ENCODE measurements at regions not wholly inside any gene's neighbourhood (a gene's known extent, or its start where the extent isn't known, plus 50 kb on each side); places are given as distances from the start of the nearest gene placed in this dataset.

DNA sequence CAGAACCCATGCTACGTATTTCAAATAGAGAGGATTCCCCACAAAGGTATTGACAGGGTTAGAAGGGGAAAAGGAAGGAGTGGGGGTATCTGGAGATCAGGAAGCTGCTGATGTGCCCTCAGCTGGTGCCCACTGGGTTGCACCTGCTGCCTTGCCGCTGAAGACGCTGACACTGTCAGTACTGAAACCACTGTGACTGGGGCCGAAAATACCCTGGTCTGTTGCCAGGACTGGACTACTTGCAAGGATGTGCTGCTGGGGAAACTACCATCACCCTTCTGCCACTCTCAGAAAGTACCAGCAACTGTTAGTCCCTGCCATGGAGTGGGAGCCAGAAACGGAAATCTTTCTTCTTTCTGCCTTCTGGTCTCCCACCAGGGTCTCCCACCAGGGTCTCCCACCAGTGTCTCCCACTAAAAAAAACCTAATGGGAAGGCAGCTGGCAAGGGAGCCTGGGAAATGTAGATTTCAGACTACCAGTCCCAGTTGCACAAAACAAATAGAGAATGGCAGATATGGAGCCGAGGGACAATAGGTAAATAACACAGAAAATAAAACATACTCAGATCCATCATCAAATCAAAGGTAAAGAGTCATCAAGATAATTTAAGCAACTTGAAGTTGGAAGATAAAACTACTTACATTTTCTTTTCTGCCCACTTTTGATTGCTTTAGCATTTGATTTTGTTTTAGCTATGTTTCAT lies 204.8 kb downstream of the TPBG start:
- Histone ChIP-seq H4K20me1 (ENCODE audit: control insufficient read depth, extremely low read depth, insufficient read depth, low read length) (no peaks in the 10 kb centered on the region), H3K4me2 (ENCODE audit: extremely low read depth, insufficient read depth, low read length) (no peak overlapping the region), H3K36me3 (ENCODE audit: control insufficient read depth, insufficient read depth, low read length) (no peaks in the 10 kb centered on the region), H3K27me3 (ENCODE audit: control insufficient read depth, insufficient read depth, low read length) (no peaks in the 10 kb centered on the region), H3K4me3 (replicated peaks in 1 of 4; ENCODE audit: control extremely low read depth in 1 of 4, insufficient read depth in 1 of 4, low read depth in 3 of 4, low read length in 4 of 4) (no peak overlapping the region), H3K4me1 (ENCODE audit: control insufficient read depth, extremely low read depth, insufficient read depth, low read length) (no peaks in the 10 kb centered on the region), H2AFZ (ENCODE audit: low read length) (no peak overlapping the region), H3K9ac (ENCODE audit: insufficient read depth, low read length) (no peak overlapping the region), H3K79me2 (ENCODE audit: control insufficient read depth, insufficient read depth, low read length) (no peaks in the 10 kb centered on the region), H3K9me3 (ENCODE audit: control insufficient read depth, insufficient read depth, low read depth, low read length) (no peaks in the 10 kb centered on the region), H3K27ac (ENCODE audit: insufficient read depth, low read length) (no peak overlapping the region)
- DNase-seq (ENCODE audit: low read depth in 2 of 2) = no peak
- TF ChIP-seq EZH2 (IDR thresholded peaks at IDR 0.05; ENCODE audit: low read length, missing control alignments) = no peak
- TF ChIP-seq, protein P1, sequence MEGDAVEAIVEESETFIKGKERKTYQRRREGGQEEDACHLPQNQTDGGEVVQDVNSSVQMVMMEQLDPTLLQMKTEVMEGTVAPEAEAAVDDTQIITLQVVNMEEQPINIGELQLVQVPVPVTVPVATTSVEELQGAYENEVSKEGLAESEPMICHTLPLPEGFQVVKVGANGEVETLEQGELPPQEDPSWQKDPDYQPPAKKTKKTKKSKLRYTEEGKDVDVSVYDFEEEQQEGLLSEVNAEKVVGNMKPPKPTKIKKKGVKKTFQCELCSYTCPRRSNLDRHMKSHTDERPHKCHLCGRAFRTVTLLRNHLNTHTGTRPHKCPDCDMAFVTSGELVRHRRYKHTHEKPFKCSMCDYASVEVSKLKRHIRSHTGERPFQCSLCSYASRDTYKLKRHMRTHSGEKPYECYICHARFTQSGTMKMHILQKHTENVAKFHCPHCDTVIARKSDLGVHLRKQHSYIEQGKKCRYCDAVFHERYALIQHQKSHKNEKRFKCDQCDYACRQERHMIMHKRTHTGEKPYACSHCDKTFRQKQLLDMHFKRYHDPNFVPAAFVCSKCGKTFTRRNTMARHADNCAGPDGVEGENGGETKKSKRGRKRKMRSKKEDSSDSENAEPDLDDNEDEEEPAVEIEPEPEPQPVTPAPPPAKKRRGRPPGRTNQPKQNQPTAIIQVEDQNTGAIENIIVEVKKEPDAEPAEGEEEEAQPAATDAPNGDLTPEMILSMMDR (conservative IDR thresholded peaks at IDR 0.05 in 1 of 2, IDR thresholded peaks at IDR 0.05 in 1 of 2; ENCODE audit: low read depth in 1 of 2, low read length in 2 of 2) = no peak

DNA sequence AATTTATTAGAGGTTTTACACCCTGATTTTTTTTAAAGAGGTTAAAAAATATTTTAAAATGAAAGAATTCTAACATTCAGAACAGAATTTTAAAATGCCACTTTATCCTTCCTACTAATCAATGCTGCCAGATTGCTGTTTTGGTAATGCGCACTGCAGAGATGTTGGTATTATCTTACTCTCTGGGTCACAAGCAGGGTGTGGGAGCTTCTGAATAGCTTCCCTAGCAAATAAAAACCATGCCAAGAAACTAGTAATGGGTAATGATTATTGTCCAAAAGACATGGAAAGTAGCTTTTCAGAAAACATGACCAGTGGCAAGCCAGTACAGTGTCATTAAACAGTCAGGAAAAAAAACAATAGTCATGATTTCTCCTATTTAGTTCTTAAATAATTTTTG lies 205.4 kb downstream of the TPBG start:
- Histone ChIP-seq H3K4me1 (ENCODE audit: control insufficient read depth, extremely low read depth, insufficient read depth, low read length) (no peaks in the 10 kb centered on the region), H3K4me3 (replicated peaks in 1 of 4; ENCODE audit: control extremely low read depth in 1 of 4, insufficient read depth in 1 of 4, low read depth in 3 of 4, low read length in 4 of 4) (no peak overlapping the region), H3K9me3 (ENCODE audit: control insufficient read depth, insufficient read depth, low read depth, low read length) (no peaks in the 10 kb centered on the region)

DNA sequence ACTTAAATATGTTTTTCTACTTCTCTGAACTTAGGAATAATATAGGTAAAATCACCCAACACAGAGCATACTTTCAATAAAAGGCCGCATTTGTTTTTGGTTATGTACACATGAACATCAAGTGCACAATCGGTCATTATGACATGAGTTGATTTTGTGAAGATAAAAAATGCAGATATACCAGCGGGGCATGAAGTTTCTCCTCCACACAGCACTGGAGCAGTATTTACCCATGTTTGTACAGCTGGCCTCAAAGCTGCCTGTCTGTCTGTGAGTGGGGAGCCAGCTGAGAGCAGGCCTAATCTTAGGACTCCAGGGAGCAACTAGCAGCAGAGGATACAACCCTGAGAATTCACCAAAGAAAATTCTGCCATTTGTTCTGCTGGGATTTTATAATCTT lies 206.5 kb downstream of the TPBG start:
- TF ChIP-seq, protein P1 (conservative IDR thresholded peaks at IDR 0.05 in 1 of 2, IDR thresholded peaks at IDR 0.05 in 1 of 2; ENCODE audit: low read depth in 1 of 2, low read length in 2 of 2) = no peak
- no peak for TF ChIP-seq EZH2 (IDR thresholded peaks at IDR 0.05; ENCODE audit: low read length, missing control alignments)
- H4K20me1 ChIP-seq (ENCODE audit: control insufficient read depth, extremely low read depth, insufficient read depth, low read length) = no peaks in the 10 kb centered on the region
- no peak overlapping the region for H2AFZ ChIP-seq (ENCODE audit: low read length)
- no peak overlapping the region for H3K4me3 ChIP-seq (replicated peaks in 1 of 4; ENCODE audit: control extremely low read depth in 1 of 4, insufficient read depth in 1 of 4, low read depth in 3 of 4, low read length in 4 of 4)
- no peaks in the 10 kb centered on the region for H3K79me2 ChIP-seq (ENCODE audit: control insufficient read depth, insufficient read depth, low read length)
- H3K9me3 ChIP-seq (ENCODE audit: control insufficient read depth, insufficient read depth, low read depth, low read length) = no peaks in the 10 kb centered on the region
- no peaks in the 10 kb centered on the region for H3K27me3 ChIP-seq (ENCODE audit: control insufficient read depth, insufficient read depth, low read length)
- no peak for DNase-seq (ENCODE audit: low read depth in 2 of 2)
- H3K27ac ChIP-seq (ENCODE audit: insufficient read depth, low read length) = no peak overlapping the region
- H3K4me2 ChIP-seq (ENCODE audit: extremely low read depth, insufficient read depth, low read length) = no peak overlapping the region
- H3K9ac ChIP-seq (ENCODE audit: insufficient read depth, low read length) = no peak overlapping the region
- H3K4me1 ChIP-seq (ENCODE audit: control insufficient read depth, extremely low read depth, insufficient read depth, low read length) = no peaks in the 10 kb centered on the region
- H3K36me3 ChIP-seq (ENCODE audit: control insufficient read depth, insufficient read depth, low read length) = no peaks in the 10 kb centered on the region

More for the DNA sequence above, 205.4 kb downstream of the TPBG start:
- no peaks in the 10 kb centered on the region for H3K27me3 ChIP-seq (ENCODE audit: control insufficient read depth, insufficient read depth, low read length)
- H2AFZ ChIP-seq (ENCODE audit: low read length) = no peak overlapping the region
- no peaks in the 10 kb centered on the region for H3K36me3 ChIP-seq (ENCODE audit: control insufficient read depth, insufficient read depth, low read length)
- H3K4me2 ChIP-seq (ENCODE audit: extremely low read depth, insufficient read depth, low read length) = no peak overlapping the region
- DNase-seq (ENCODE audit: low read depth in 2 of 2) = no peak
- TF ChIP-seq, protein P1 (conservative IDR thresholded peaks at IDR 0.05 in 1 of 2, IDR thresholded peaks at IDR 0.05 in 1 of 2; ENCODE audit: low read depth in 1 of 2, low read length in 2 of 2) = no peak
- no peak for TF ChIP-seq EZH2 (IDR thresholded peaks at IDR 0.05; ENCODE audit: low read length, missing control alignments)
- no peaks in the 10 kb centered on the region for H4K20me1 ChIP-seq (ENCODE audit: control insufficient read depth, extremely low read depth, insufficient read depth, low read length)
- H3K9ac ChIP-seq (ENCODE audit: insufficient read depth, low read length) = no peak overlapping the region
- H3K79me2 ChIP-seq (ENCODE audit: control insufficient read depth, insufficient read depth, low read length) = no peaks in the 10 kb centered on the region
- no peak overlapping the region for H3K27ac ChIP-seq (ENCODE audit: insufficient read depth, low read length)

Measured in fibroblast of lung (primary cell).